Upper lobe of left lung (tissue), 4 donors: ENCODE measurements at regions not wholly inside any gene's neighbourhood (a gene's known extent, or its start where the extent isn't known, plus 50 kb on each side); places are given as distances from the start of the nearest gene placed in this dataset.

ENCODE experiments used
- POLR2A ChIP-seq, 4 donors: fragments of 450-650 bp; IDR thresholded peaks; one replicate each; pipeline ENCODE4 v1.5.1; 2016 to 2017; ENCODE audit warnings: antibody characterized with exemption in 4 of 4, mild to moderate bottlenecking in 2 of 4
- TF ChIP-seq, protein P1 (sequence below), 6 experiments: fragments of 450-650 bp in 4 of 6; fragments of 200-600 bp in 2 of 6; sonication (generic) in 2 of 6; IDR thresholded peaks; one replicate each; pipeline ENCODE4 v1.5.1; 2016 to 2019; ENCODE audit warnings: antibody characterized with exemption in 6 of 6

DNA sequence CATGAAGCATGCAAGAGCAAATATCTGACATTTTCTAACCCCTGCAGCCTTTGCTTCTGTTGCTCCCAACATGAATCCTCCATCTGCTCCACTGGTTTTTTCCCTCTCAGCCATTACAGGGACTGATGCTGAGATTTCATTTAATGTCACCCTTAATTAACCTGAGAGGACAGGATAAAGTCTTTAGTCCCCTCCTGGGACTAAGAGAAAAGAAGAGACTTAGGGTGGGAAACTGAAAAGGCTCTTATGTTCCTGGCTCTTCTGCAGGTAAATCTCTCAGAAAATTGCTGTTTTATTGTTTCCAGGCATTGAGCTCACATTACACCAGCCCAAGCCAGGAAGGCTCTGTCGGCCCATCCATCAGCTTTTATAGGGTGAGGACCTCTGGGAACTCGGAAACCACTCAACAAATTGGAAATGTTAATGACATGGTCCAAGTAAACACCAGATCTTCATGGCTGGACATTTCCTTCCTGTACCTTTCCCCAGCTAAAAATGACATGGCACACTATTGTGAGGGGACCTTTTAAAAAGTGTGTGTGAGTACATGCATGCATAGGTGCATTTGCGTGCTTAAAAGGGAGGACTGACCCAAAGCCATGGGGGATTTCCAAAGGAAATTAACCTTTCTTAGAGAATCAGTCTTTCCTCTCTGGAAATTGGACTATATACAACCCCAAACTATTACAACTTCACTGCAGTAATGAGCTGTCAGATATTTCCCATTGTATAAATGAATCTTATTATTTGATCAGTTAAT is 408.1 kb upstream of the TMTC1 start:
- no peak for TF ChIP-seq POLR2A (IDR thresholded peaks at IDR 0.05)
- TF ChIP-seq, protein P1, sequence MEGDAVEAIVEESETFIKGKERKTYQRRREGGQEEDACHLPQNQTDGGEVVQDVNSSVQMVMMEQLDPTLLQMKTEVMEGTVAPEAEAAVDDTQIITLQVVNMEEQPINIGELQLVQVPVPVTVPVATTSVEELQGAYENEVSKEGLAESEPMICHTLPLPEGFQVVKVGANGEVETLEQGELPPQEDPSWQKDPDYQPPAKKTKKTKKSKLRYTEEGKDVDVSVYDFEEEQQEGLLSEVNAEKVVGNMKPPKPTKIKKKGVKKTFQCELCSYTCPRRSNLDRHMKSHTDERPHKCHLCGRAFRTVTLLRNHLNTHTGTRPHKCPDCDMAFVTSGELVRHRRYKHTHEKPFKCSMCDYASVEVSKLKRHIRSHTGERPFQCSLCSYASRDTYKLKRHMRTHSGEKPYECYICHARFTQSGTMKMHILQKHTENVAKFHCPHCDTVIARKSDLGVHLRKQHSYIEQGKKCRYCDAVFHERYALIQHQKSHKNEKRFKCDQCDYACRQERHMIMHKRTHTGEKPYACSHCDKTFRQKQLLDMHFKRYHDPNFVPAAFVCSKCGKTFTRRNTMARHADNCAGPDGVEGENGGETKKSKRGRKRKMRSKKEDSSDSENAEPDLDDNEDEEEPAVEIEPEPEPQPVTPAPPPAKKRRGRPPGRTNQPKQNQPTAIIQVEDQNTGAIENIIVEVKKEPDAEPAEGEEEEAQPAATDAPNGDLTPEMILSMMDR (IDR thresholded peaks at IDR 0.05) = no peak
